Activated naive CD4-positive, alpha-beta T cell treated with anti-CD3 and anti-CD28 coated beads for 36 hours (primary cell): ENCODE measurements at regions not wholly inside any gene's neighbourhood (a gene's known extent, or its start where the extent isn't known, plus 50 kb on each side); places are given as distances from the start of the nearest gene placed in this dataset.
"Not testable (repeated sequence)": the region's sequence is repeated elsewhere in the genome, so short reads cannot be mapped to it uniquely, and the experiment has no call there.

Source experiments
- CTCF ChIA-PET: fragments of 350-600 bp; sonication (Branson Sonifier 250); formaldehyde crosslinking; loops from one replicate; lab custom pipeline; 2021; ENCODE audit warnings: antibody characterized with exemption; lab: Charles Lee
- DNase-seq: peaks from one replicate; pipeline ENCODE4 v3.0.0-alpha.2; 2020
- H3K27ac Mint-ChIP-seq: one replicate; pipeline ENCODE4 v1.8.0; 2021; ENCODE audit warnings: mild to moderate bottlenecking, mixed read lengths
- H3K27me3 Mint-ChIP-seq: one replicate; pipeline ENCODE4 v1.8.0; 2021; ENCODE audit warnings: low read depth, mixed read lengths
- H3K36me3 Mint-ChIP-seq: one replicate; pipeline ENCODE4 v1.8.0; 2021; ENCODE audit warnings: low read depth, mixed read lengths
- H3K4me1 Mint-ChIP-seq: one replicate; pipeline ENCODE4 v1.8.0; 2021; ENCODE audit warnings: low read depth, mixed read lengths
- H3K4me3 Mint-ChIP-seq: one replicate; pipeline ENCODE4 v1.8.0; 2021; ENCODE audit warnings: mild to moderate bottlenecking, moderate library complexity, mixed read lengths
- H3K9me3 Mint-ChIP-seq: one replicate; pipeline ENCODE4 v1.8.0; 2021; ENCODE audit warnings: mixed read lengths
- intact Hi-C: fragments of 100-400 bp; cut with micrococcal nuclease; formaldehyde crosslinking; loops from one replicate; pipeline ENCODE4 v1.15.1; 2023

DNA sequence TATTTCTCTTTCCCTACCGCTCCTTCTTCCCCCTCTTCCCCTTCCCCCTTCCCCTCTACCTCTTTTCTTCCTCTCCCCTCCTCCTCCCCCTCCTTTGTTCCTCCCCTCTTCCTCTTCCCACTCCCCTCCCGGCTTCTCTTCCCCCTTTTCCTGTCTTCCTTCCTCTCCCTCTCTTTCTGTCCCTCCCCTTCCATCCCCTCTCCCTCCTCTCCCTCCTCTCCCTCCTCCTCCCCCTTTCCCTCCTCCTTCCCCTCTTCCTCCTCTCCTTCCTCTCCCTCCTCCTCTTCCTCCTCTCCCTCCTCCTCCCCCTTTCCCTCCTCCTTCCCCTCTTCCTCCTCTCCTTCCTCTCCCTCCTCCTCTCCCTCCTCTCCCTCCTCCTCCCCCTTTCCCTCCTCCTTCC is 81.5 kb downstream of the TFAP2C start:
- CTCF ChIA-PET, intact Hi-C loops, H3K9me3 Mint-ChIP-seq, H3K36me3 Mint-ChIP-seq, H3K27me3 Mint-ChIP-seq, DNase-seq, H3K4me1 Mint-ChIP-seq, H3K4me3 Mint-ChIP-seq, H3K27ac Mint-ChIP-seq: not testable (repeated sequence)

- no peaks in the 10 kb centered on the region for H3K4me1 Mint-ChIP-seq
- H3K9me3 Mint-ChIP-seq, result no peaks in the 10 kb centered on the region
- H3K36me3 Mint-ChIP-seq, result no peaks in the 10 kb centered on the region
- peaks cover 9% of the 10 kb centered on the region for H3K27me3 Mint-ChIP-seq
- CTCF ChIA-PET, result no interaction called here
- no peak overlapping the region for H3K27ac Mint-ChIP-seq
- H3K4me3 Mint-ChIP-seq, result no peak overlapping the region
- no peak for DNase-seq
- intact Hi-C loops, result no loop called here
Measured at GRCh38 chr20:56711018-56711417, 81.9 kb downstream of the TFAP2C start.

- CTCF ChIA-PET, result no interaction called here
- DNase-seq, result no peak
- Mint-ChIP-seq H3K36me3 (no peaks in the 10 kb centered on the region), H3K9me3 (no peaks in the 10 kb centered on the region), H3K27me3 (peaks cover 9% of the 10 kb centered on the region), H3K27ac (no peak overlapping the region), H3K4me3 (no peak overlapping the region), H3K4me1 (no peaks in the 10 kb centered on the region)
- intact Hi-C loops, result no loop called here
Measured at GRCh38 chr20:56715309-56715708, 86.2 kb downstream of the TFAP2C start.

GRCh38 chr20:56715902-56716519 is 86.9 kb downstream of the TFAP2C start:
- H3K4me3 Mint-ChIP-seq, result no peak overlapping the region
- CTCF ChIA-PET, result no interaction called here
- no peak overlapping the region for H3K27ac Mint-ChIP-seq
- H3K27me3 Mint-ChIP-seq, result peaks cover 9% of the 10 kb centered on the region
- no peaks in the 10 kb centered on the region for H3K36me3 Mint-ChIP-seq
- intact Hi-C loops, result no loop called here
- no peaks in the 10 kb centered on the region for H3K4me1 Mint-ChIP-seq
- no peaks in the 10 kb centered on the region for H3K9me3 Mint-ChIP-seq
- DNase-seq, result no peak

GRCh38 chr20:56716806-56717205 is 87.7 kb downstream of the TFAP2C start:
- DNase-seq, result no peak
- Mint-ChIP-seq H3K27me3 (peaks cover 6% of the 10 kb centered on the region), H3K4me1 (no peaks in the 10 kb centered on the region), H3K4me3 (no peak overlapping the region), H3K9me3 (no peaks in the 10 kb centered on the region), H3K36me3 (no peaks in the 10 kb centered on the region), H3K27ac (no peak overlapping the region)
- intact Hi-C loops, result no loop called here
- CTCF ChIA-PET, result no interaction called here

- intact Hi-C loops, result no loop called here
- CTCF ChIA-PET, result no interaction called here
Measured at GRCh38 chr20:56718816-56719215, 89.7 kb downstream of the TFAP2C start.

GRCh38 chr20:56720620-56721213 is 91.6 kb downstream of the TFAP2C start:
- H3K4me3 Mint-ChIP-seq, result no peak overlapping the region
- no peaks in the 10 kb centered on the region for H3K4me1 Mint-ChIP-seq
- H3K9me3 Mint-ChIP-seq, result no peaks in the 10 kb centered on the region
- intact Hi-C loops, result no loop called here
- no peak for DNase-seq
- H3K36me3 Mint-ChIP-seq, result no peaks in the 10 kb centered on the region
- peaks cover under 1% of the 10 kb centered on the region for H3K27me3 Mint-ChIP-seq
- CTCF ChIA-PET, result no interaction called here
- H3K27ac Mint-ChIP-seq, result no peak overlapping the region

More at GRCh38 chr20:56718816-56719215, 89.7 kb downstream of the TFAP2C start:
- H3K27me3 Mint-ChIP-seq, result peaks cover 6% of the 10 kb centered on the region
- no peaks in the 10 kb centered on the region for H3K9me3 Mint-ChIP-seq
- DNase-seq, result no peak
- H3K27ac Mint-ChIP-seq, result no peak overlapping the region
- H3K36me3 Mint-ChIP-seq, result no peaks in the 10 kb centered on the region
- H3K4me1 Mint-ChIP-seq, result no peaks in the 10 kb centered on the region
- H3K4me3 Mint-ChIP-seq, result no peak overlapping the region

GRCh38 chr20:56722042-56722441 is 92.9 kb downstream of the TFAP2C start:
- H3K9me3 Mint-ChIP-seq, result no peaks in the 10 kb centered on the region
- H3K27me3 Mint-ChIP-seq, result no peaks in the 10 kb centered on the region
- no peak overlapping the region for H3K27ac Mint-ChIP-seq
- no peak for DNase-seq
- intact Hi-C loops, result no loop called here
- H3K4me3 Mint-ChIP-seq, result no peak overlapping the region
- CTCF ChIA-PET, result no interaction called here
- H3K4me1 Mint-ChIP-seq, result no peaks in the 10 kb centered on the region
- H3K36me3 Mint-ChIP-seq, result no peaks in the 10 kb centered on the region

DNA sequence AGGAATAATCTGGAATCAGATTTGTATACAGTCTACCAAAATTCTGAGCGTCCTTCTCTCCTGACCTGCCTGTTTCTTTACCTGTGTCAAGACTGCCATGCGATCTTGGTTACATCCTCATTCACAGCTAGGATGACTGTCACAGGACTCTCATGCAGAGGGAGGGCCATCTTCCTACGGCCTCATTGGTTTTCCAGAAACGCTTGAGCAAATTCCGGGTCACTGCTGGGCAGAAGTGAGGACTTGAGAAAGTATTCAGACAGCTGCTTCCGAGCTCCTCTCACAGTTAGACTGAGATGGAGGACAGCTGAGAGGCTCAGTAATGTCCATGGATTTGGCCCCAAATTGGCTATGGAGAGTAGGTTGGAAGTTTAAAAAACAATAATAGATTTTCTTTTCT is 94.2 kb downstream of the TFAP2C start:
- DNase-seq, result no peak
- no peaks in the 10 kb centered on the region for H3K9me3 Mint-ChIP-seq
- H3K4me1 Mint-ChIP-seq, result no peaks in the 10 kb centered on the region
- CTCF ChIA-PET, result no interaction called here
- H3K27me3 Mint-ChIP-seq, result no peaks in the 10 kb centered on the region
- intact Hi-C loops, result no loop called here
- no peak overlapping the region for H3K4me3 Mint-ChIP-seq
- no peaks in the 10 kb centered on the region for H3K36me3 Mint-ChIP-seq
- no peak overlapping the region for H3K27ac Mint-ChIP-seq

GRCh38 chr20:56724241-56724757 is 95.2 kb downstream of the TFAP2C start:
- no peaks in the 10 kb centered on the region for H3K36me3 Mint-ChIP-seq
- H3K4me1 Mint-ChIP-seq, result no peaks in the 10 kb centered on the region
- DNase-seq, result no peak
- H3K27me3 Mint-ChIP-seq, result no peaks in the 10 kb centered on the region
- no peak overlapping the region for H3K27ac Mint-ChIP-seq
- H3K9me3 Mint-ChIP-seq, result no peaks in the 10 kb centered on the region
- intact Hi-C loops, result no loop called here
- CTCF ChIA-PET, result no interaction called here
- H3K4me3 Mint-ChIP-seq, result no peak overlapping the region

GRCh38 chr20:56730003-56730402 is 100.9 kb downstream of the TFAP2C start:
- intact Hi-C loops, result no loop called here
- H3K4me3 Mint-ChIP-seq, result no peak overlapping the region
- CTCF ChIA-PET, result no interaction called here
- DNase-seq, result no peak
- no peaks in the 10 kb centered on the region for H3K9me3 Mint-ChIP-seq
- H3K4me1 Mint-ChIP-seq, result no peaks in the 10 kb centered on the region
- no peak overlapping the region for H3K27ac Mint-ChIP-seq
- no peaks in the 10 kb centered on the region for H3K36me3 Mint-ChIP-seq
- H3K27me3 Mint-ChIP-seq, result no peaks in the 10 kb centered on the region

GRCh38 chr20:56730996-56731395 is 101.9 kb downstream of the TFAP2C start:
- Mint-ChIP-seq H3K36me3 (no peaks in the 10 kb centered on the region), H3K27ac (no peak overlapping the region), H3K4me3 (no peak overlapping the region), H3K9me3 (no peaks in the 10 kb centered on the region), H3K27me3 (peaks cover 7% of the 10 kb centered on the region), H3K4me1 (no peaks in the 10 kb centered on the region)
- DNase-seq, result no peak
- intact Hi-C loops, result no loop called here
- CTCF ChIA-PET, result no interaction called here

GRCh38 chr20:56731476-56731875 is 102.4 kb downstream of the TFAP2C start:
- H3K4me1 Mint-ChIP-seq, result no peaks in the 10 kb centered on the region
- no peaks in the 10 kb centered on the region for H3K36me3 Mint-ChIP-seq
- H3K27me3 Mint-ChIP-seq, result peaks cover 12% of the 10 kb centered on the region
- DNase-seq, result no peak
- H3K4me3 Mint-ChIP-seq, result no peak overlapping the region
- no peak overlapping the region for H3K27ac Mint-ChIP-seq
- H3K9me3 Mint-ChIP-seq, result no peaks in the 10 kb centered on the region
- CTCF ChIA-PET, result no interaction called here
- intact Hi-C loops, result no loop called here
